Mesendoderm (in vitro differentiated cells): ENCODE measurements at regions not wholly inside any gene's neighbourhood (a gene's known extent, or its start where the extent isn't known, plus 50 kb on each side); places are given as distances from the start of the nearest gene placed in this dataset. TPM values are rescaled to one million over a fixed set of nuclear protein-coding genes. Genes with fewer than 3 reads are reported as not detected.

Experiments
- DNase-seq: peaks from one replicate; pipeline ENCODE4 v3.0.0; 2013
- H2AK5ac ChIP-seq: 2 replicates; pipeline ENCODE4 v1.6.1; 2013; ENCODE audit warnings: low read length, inconsistent platforms
- H2BK120ac ChIP-seq: 2 replicates; pipeline ENCODE4 v1.6.1; 2013; ENCODE audit warnings: low read depth, mild to moderate bottlenecking, low read length, moderate library complexity, mixed read lengths
- H2BK15ac ChIP-seq: replicated peaks from 2 replicates; pipeline ENCODE4 v1.6.1; 2013; ENCODE audit warnings: low read depth, mild to moderate bottlenecking, moderate library complexity
- H2BK5ac ChIP-seq: 2 replicates; pipeline ENCODE4 v1.6.1; 2013; ENCODE audit warnings: low read length, inconsistent platforms
- H3K18ac ChIP-seq: 2 replicates; pipeline ENCODE4 v1.6.1; 2013; ENCODE audit warnings: mild to moderate bottlenecking, low read length, mixed read lengths
- H3K23ac ChIP-seq: one replicate; pipeline ENCODE4 v1.6.1; 2013; ENCODE audit warnings: low read length
- H3K27ac ChIP-seq: 2 replicates; pipeline ENCODE4 v1.5.1; 2013; ENCODE audit warnings: low read depth, mild to moderate bottlenecking, inconsistent platforms, low read length, moderate library complexity
- H3K27me3 ChIP-seq: 2 replicates; pipeline ENCODE4 v1.6.1; 2013; ENCODE audit warnings: low read length, control low read depth, mild to moderate bottlenecking, inconsistent platforms; ENCODE audit not compliant: insufficient read depth, poor library complexity
- H3K36me3 ChIP-seq: 2 replicates; pipeline ENCODE4 v1.6.1; 2013; ENCODE audit warnings: low read length, inconsistent platforms; ENCODE audit not compliant: control insufficient read depth, insufficient read depth
- H3K4ac ChIP-seq: one replicate; pipeline ENCODE4 v1.6.1; 2013; ENCODE audit warnings: low read depth, mild to moderate bottlenecking, low read length, moderate library complexity
- H3K4me1 ChIP-seq: 2 replicates; pipeline ENCODE4 v1.6.1; 2013; ENCODE audit warnings: low read depth, low read length, inconsistent platforms; ENCODE audit not compliant: control insufficient read depth
- H3K4me2 ChIP-seq: 2 replicates; pipeline ENCODE4 v1.6.1; 2013; ENCODE audit warnings: low read length
- H3K4me3 ChIP-seq: 2 replicates; pipeline ENCODE4 v1.5.1; 2013; ENCODE audit warnings: mild to moderate bottlenecking, low read length
- H3K56ac ChIP-seq: one replicate; pipeline ENCODE4 v1.6.1; 2013; ENCODE audit warnings: low read length
- H3K79me1 ChIP-seq: 2 replicates; pipeline ENCODE4 v1.6.1; 2013; ENCODE audit warnings: low read length, inconsistent platforms
- H3K79me2 ChIP-seq: 2 replicates; pipeline ENCODE4 v1.6.1; 2013; ENCODE audit warnings: mild to moderate bottlenecking, low read length; ENCODE audit not compliant: control insufficient read depth, insufficient read depth
- H3K9ac ChIP-seq: 2 replicates; pipeline ENCODE4 v1.6.1; 2013; ENCODE audit warnings: low read length, inconsistent platforms
- H4K5ac ChIP-seq: one replicate; pipeline ENCODE4 v1.6.1; 2013; ENCODE audit warnings: low read length
- H4K8ac ChIP-seq: one replicate; pipeline ENCODE4 v1.6.1; 2013; ENCODE audit warnings: low read depth, mild to moderate bottlenecking, control low read depth, low read length, moderate library complexity
- WGBS: extraction: QIAGEN DNeasy Blood & Tissue Kit; methylation state at CpG from one replicate; pipeline ENCODE4 v1.1.7; 2013; ENCODE audit warnings: low lambda C conversion rate, missing lambda C conversion rate; ENCODE audit not compliant: insufficient coverage; ENCODE audit errors: extremely low coverage; 5-methylcytosine and 5-hydroxymethylcytosine counted together
- small RNA-seq: library from polyadenylated mRNA; stranded (forward); fragments of <200 nt; extraction: miRNeasy Mini kit (QIAGEN cat#:217004); gene quantifications from one replicate; pipeline ENCODE3, GENCODE V24; 2013; ENCODE audit not compliant: insufficient read depth

DNA sequence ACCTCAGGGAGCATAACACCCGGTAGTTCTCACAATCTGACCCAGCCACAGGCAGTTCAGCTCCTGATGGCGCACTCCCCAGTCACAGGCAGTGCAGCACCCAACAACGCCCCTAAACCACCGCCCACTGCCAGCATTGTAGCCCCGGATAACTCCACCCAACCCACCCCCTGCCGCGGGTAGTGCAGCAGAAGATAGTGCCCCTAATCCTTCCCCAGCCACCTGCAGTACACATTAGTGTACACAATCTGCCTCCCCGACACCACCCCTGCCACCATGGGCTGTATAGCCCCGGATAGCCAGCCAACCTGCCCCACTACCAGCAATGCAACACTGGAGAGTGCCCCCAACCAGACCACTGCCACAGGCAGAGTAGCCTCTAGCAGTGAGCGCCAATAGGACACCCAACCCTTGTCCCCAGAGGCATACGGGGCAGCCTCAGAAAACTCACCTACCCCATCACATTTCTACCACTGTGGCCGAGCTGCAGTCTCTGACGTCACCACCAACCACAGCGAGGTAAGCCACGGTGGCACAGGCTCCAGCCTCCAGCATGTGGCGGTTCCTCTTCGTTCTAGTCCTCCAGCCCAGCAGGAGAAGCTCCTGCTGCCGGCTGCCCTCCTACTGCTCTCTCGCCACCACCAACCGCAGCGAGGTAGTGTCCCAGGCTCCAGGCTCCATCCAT, 877.3 kb downstream of the KCNJ18 start:
- Histone ChIP-seq H3K4me3 (no peak overlapping the region), H3K18ac (no peak overlapping the region), H3K56ac (no peak overlapping the region), H4K8ac (no peak overlapping the region), H2BK15ac (no peak overlapping the region), H3K23ac (no peak overlapping the region), H2BK5ac (no peak overlapping the region), H3K9ac (no peak overlapping the region), H3K36me3 (no peaks in the 10 kb centered on the region), H4K5ac (no peak overlapping the region), H2AK5ac (no peak overlapping the region), H3K4ac (no peak overlapping the region), H3K4me1 (no peaks in the 10 kb centered on the region), H3K4me2 (no peak overlapping the region), H3K79me2 (no peaks in the 10 kb centered on the region), H3K79me1 (no peaks in the 10 kb centered on the region), H3K27ac (no peak overlapping the region), H2BK120ac (no peak overlapping the region), H3K27me3 (no peaks in the 10 kb centered on the region)
- no peak for DNase-seq
- no CpG with 5 or more reads among the region's 21 CpGs for WGBS

DNA sequence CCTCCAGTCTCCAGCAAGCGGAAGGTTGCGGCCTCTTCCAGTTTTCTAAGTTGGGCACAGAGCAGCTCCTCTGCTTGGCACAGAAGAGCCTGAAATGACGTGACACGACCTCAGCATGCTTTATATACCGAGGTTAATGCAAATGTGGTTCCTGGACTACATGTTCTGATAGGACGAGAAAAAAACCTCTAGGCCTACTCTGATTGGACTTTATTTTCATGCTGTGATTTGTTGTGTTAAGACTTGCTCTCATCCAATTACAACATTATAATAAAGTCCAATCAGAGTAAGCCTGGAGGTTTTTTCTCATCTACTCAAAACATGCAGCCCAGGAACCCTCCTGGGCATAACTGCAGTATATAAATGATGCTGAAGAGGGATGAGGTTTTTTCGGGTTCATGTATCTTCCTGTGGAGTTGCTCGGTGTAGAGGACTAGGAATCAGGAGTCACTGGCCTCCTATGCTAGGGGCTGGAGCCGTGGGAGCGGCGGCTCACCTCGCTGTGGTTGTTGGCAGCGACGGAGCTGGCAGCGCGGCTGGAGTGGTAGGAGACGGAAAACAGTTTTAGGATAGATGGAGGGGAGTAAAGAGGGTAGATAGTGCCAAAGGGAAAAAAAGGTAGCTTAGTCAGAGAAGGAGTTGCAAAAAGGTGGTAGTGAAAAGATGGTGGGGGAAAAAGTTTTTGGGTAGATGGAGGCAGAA, 878.0 kb downstream of the KCNJ18 start:
- no peaks in the 10 kb centered on the region for H3K79me2 ChIP-seq
- no peaks in the 10 kb centered on the region for H3K36me3 ChIP-seq
- no peak overlapping the region for H3K56ac ChIP-seq
- no peak overlapping the region for H3K9ac ChIP-seq
- no peak for DNase-seq
- H3K4me1 ChIP-seq = no peaks in the 10 kb centered on the region
- H4K8ac ChIP-seq = no peak overlapping the region
- H3K4me2 ChIP-seq = no peak overlapping the region
- H3K27ac ChIP-seq = no peak overlapping the region
- H2BK5ac ChIP-seq = no peak overlapping the region
- H3K18ac ChIP-seq = no peak overlapping the region
- H2BK120ac ChIP-seq = no peak overlapping the region
- WGBS = no CpG with 5 or more reads among the region's 17 CpGs
- H3K23ac ChIP-seq = no peak overlapping the region
- H4K5ac ChIP-seq = no peak overlapping the region
- no peak overlapping the region for H3K4me3 ChIP-seq
- H2BK15ac ChIP-seq = no peak overlapping the region
- no peak overlapping the region for H3K4ac ChIP-seq
- H2AK5ac ChIP-seq = no peak overlapping the region
- H3K79me1 ChIP-seq = no peaks in the 10 kb centered on the region
- H3K27me3 ChIP-seq = no peaks in the 10 kb centered on the region

GRCh38 chr17:22599322-22599721, 907.0 kb downstream of the KCNJ18 start:
- H3K27ac ChIP-seq = no peak overlapping the region
- no peaks in the 10 kb centered on the region for H3K36me3 ChIP-seq
- no peak overlapping the region for H2AK5ac ChIP-seq
- no peak overlapping the region for H3K23ac ChIP-seq
- no peak overlapping the region for H3K56ac ChIP-seq
- H3K4me3 ChIP-seq = no peak overlapping the region
- no peak overlapping the region for H3K9ac ChIP-seq
- H3K4me1 ChIP-seq = no peaks in the 10 kb centered on the region
- H3K4me2 ChIP-seq = no peak overlapping the region
- H3K4ac ChIP-seq = no peak overlapping the region
- H4K5ac ChIP-seq = no peak overlapping the region
- no peak overlapping the region for H3K18ac ChIP-seq
- no peak overlapping the region for H2BK15ac ChIP-seq
- H4K8ac ChIP-seq = no peak overlapping the region
- H3K27me3 ChIP-seq = no peaks in the 10 kb centered on the region
- H3K79me1 ChIP-seq = no peaks in the 10 kb centered on the region
- H2BK5ac ChIP-seq = no peak overlapping the region
- no peak for DNase-seq
- no peak overlapping the region for H2BK120ac ChIP-seq
- no peaks in the 10 kb centered on the region for H3K79me2 ChIP-seq
- WGBS = no CpG with 5 or more reads among the region's 3 CpGs

GRCh38 chr17:22600644-22601298, 908.4 kb downstream of the KCNJ18 start:
- no peaks in the 10 kb centered on the region for H3K79me1 ChIP-seq
- no peak overlapping the region for H2BK120ac ChIP-seq
- H3K4me1 ChIP-seq = no peaks in the 10 kb centered on the region
- H3K18ac ChIP-seq = no peak overlapping the region
- H3K27ac ChIP-seq = no peak overlapping the region
- no peak overlapping the region for H2BK15ac ChIP-seq
- H3K23ac ChIP-seq = no peak overlapping the region
- no peaks in the 10 kb centered on the region for H3K36me3 ChIP-seq
- no peak overlapping the region for H4K8ac ChIP-seq
- H3K56ac ChIP-seq = no peak overlapping the region
- H3K4me2 ChIP-seq = no peak overlapping the region
- no peak overlapping the region for H2AK5ac ChIP-seq
- H3K4me3 ChIP-seq = no peak overlapping the region
- no CpG with 5 or more reads among the region's 2 CpGs for WGBS
- H4K5ac ChIP-seq = no peak overlapping the region
- peak; percentile 38 for DNase-seq
- H3K79me2 ChIP-seq = no peaks in the 10 kb centered on the region
- no peak overlapping the region for H3K9ac ChIP-seq
- no peak overlapping the region for H2BK5ac ChIP-seq
- no peaks in the 10 kb centered on the region for H3K27me3 ChIP-seq
- no peak overlapping the region for H3K4ac ChIP-seq

Small RNAs in the stretch of these regions (small RNA-seq; reads per million reads assigned to genes)
- gene ABBA01006766.1 = not detected
- not detected for gene NMTRS-TGA3-1
